ENCODE measurements at regions not wholly inside any gene's neighbourhood (a gene's known extent, or its start where the extent isn't known, plus 50 kb on each side); places are given as distances from the start of the nearest gene placed in this dataset.

GRCh38 chr16:56029026-56029425, 153.9 kb upstream of the CES5A start:
- Histone ChIP-seq H3K27ac (ENCODE audit: low read length) (no peak overlapping the region), H3K9ac (ENCODE audit: low read length in 2 of 2) (no peak overlapping the region), H3K27me3 (ENCODE audit: control insufficient read depth in 1 of 2, insufficient read depth in 2 of 2, low read length in 2 of 2) (no peaks in the 10 kb centered on the region), H3K4me3 (ENCODE audit: low read length in 2 of 2) (no peak overlapping the region), H3K9me3 (ENCODE audit: control insufficient read depth in 2 of 2, low read length in 2 of 2) (no peaks in the 10 kb centered on the region), H3K36me3 (ENCODE audit: control insufficient read depth in 2 of 2, insufficient read depth in 2 of 2, low read length in 2 of 2) (no peaks in the 10 kb centered on the region), H3K4me1 (ENCODE audit: control insufficient read depth, insufficient read depth, low read length) (no peaks in the 10 kb centered on the region)

- Histone ChIP-seq H3K36me3 (ENCODE audit: control insufficient read depth in 2 of 2, insufficient read depth in 2 of 2, low read length in 2 of 2) (no peaks in the 10 kb centered on the region), H3K9me3 (ENCODE audit: control insufficient read depth in 2 of 2, low read length in 2 of 2) (peaks cover 0 to 4% of the 10 kb centered on the region in 2 donors), H3K4me1 (ENCODE audit: control insufficient read depth, insufficient read depth, low read length) (no peaks in the 10 kb centered on the region), H3K9ac (ENCODE audit: low read length in 2 of 2) (no peak overlapping the region), H3K4me3 (ENCODE audit: low read length in 2 of 2) (no peak overlapping the region), H3K27ac (ENCODE audit: low read length) (no peak overlapping the region), H3K27me3 (ENCODE audit: control insufficient read depth in 1 of 2, insufficient read depth in 2 of 2, low read length in 2 of 2) (no peaks in the 10 kb centered on the region)
Measured at GRCh38 chr16:56022818-56023217, 147.6 kb upstream of the CES5A start.

- H3K36me3 ChIP-seq (ENCODE audit: control insufficient read depth in 2 of 2, insufficient read depth in 2 of 2, low read length in 2 of 2) = no peaks in the 10 kb centered on the region
- peaks cover 0 to 4% of the 10 kb centered on the region in 2 donors for H3K9me3 ChIP-seq (ENCODE audit: control insufficient read depth in 2 of 2, low read length in 2 of 2)
- no peak overlapping the region for H3K9ac ChIP-seq (ENCODE audit: low read length in 2 of 2)
- no peak overlapping the region for H3K27ac ChIP-seq (ENCODE audit: low read length)
- no peaks in the 10 kb centered on the region for H3K27me3 ChIP-seq (ENCODE audit: control insufficient read depth in 1 of 2, insufficient read depth in 2 of 2, low read length in 2 of 2)
- H3K4me3 ChIP-seq (ENCODE audit: low read length in 2 of 2) = no peak overlapping the region
- H3K4me1 ChIP-seq (ENCODE audit: control insufficient read depth, insufficient read depth, low read length) = no peaks in the 10 kb centered on the region
Measured at GRCh38 chr16:56019274-56019673, 144.1 kb upstream of the CES5A start.

- H3K4me1 ChIP-seq (ENCODE audit: control insufficient read depth, insufficient read depth, low read length) = no peaks in the 10 kb centered on the region
- H3K27ac ChIP-seq (ENCODE audit: low read length) = no peak overlapping the region
- H3K9ac ChIP-seq (ENCODE audit: low read length in 2 of 2) = no peak overlapping the region
- H3K4me3 ChIP-seq (ENCODE audit: low read length in 2 of 2) = no peak overlapping the region
- no peaks in the 10 kb centered on the region for H3K36me3 ChIP-seq (ENCODE audit: control insufficient read depth in 2 of 2, insufficient read depth in 2 of 2, low read length in 2 of 2)
- H3K9me3 ChIP-seq (ENCODE audit: control insufficient read depth in 2 of 2, low read length in 2 of 2) = no peaks in the 10 kb centered on the region
- H3K27me3 ChIP-seq (ENCODE audit: control insufficient read depth in 1 of 2, insufficient read depth in 2 of 2, low read length in 2 of 2) = peaks cover 0 to 4% of the 10 kb centered on the region in 2 donors
Measured at GRCh38 chr16:56013962-56014552, 138.9 kb upstream of the CES5A start.

- no peak overlapping the region for H3K4me3 ChIP-seq (ENCODE audit: low read length in 2 of 2)
- H3K27me3 ChIP-seq (ENCODE audit: control insufficient read depth in 1 of 2, insufficient read depth in 2 of 2, low read length in 2 of 2) = peaks cover 0 to 4% of the 10 kb centered on the region in 2 donors
- no peak overlapping the region for H3K9ac ChIP-seq (ENCODE audit: low read length in 2 of 2)
- H3K36me3 ChIP-seq (ENCODE audit: control insufficient read depth in 2 of 2, insufficient read depth in 2 of 2, low read length in 2 of 2) = no peaks in the 10 kb centered on the region
- no peaks in the 10 kb centered on the region for H3K9me3 ChIP-seq (ENCODE audit: control insufficient read depth in 2 of 2, low read length in 2 of 2)
- H3K4me1 ChIP-seq (ENCODE audit: control insufficient read depth, insufficient read depth, low read length) = no peaks in the 10 kb centered on the region
- no peak overlapping the region for H3K27ac ChIP-seq (ENCODE audit: low read length)
Measured at GRCh38 chr16:56012482-56012811, 137.3 kb upstream of the CES5A start.

- H3K27me3 ChIP-seq (ENCODE audit: control insufficient read depth in 1 of 2, insufficient read depth in 2 of 2, low read length in 2 of 2) = peaks cover 0 to 4% of the 10 kb centered on the region in 2 donors
- H3K4me1 ChIP-seq (ENCODE audit: control insufficient read depth, insufficient read depth, low read length) = no peaks in the 10 kb centered on the region
- no peak overlapping the region for H3K27ac ChIP-seq (ENCODE audit: low read length)
- no peak overlapping the region for H3K9ac ChIP-seq (ENCODE audit: low read length in 2 of 2)
- H3K36me3 ChIP-seq (ENCODE audit: control insufficient read depth in 2 of 2, insufficient read depth in 2 of 2, low read length in 2 of 2) = no peaks in the 10 kb centered on the region
- H3K9me3 ChIP-seq (ENCODE audit: control insufficient read depth in 2 of 2, low read length in 2 of 2) = no peaks in the 10 kb centered on the region
- H3K4me3 ChIP-seq (ENCODE audit: low read length in 2 of 2) = no peak overlapping the region
Measured at GRCh38 chr16:56011808-56012481, 136.8 kb upstream of the CES5A start.

- H3K9ac ChIP-seq (ENCODE audit: low read length in 2 of 2) = no peak overlapping the region
- H3K27me3 ChIP-seq (ENCODE audit: control insufficient read depth in 1 of 2, insufficient read depth in 2 of 2, low read length in 2 of 2) = no peaks in the 10 kb centered on the region
- H3K36me3 ChIP-seq (ENCODE audit: control insufficient read depth in 2 of 2, insufficient read depth in 2 of 2, low read length in 2 of 2) = no peaks in the 10 kb centered on the region
- H3K9me3 ChIP-seq (ENCODE audit: control insufficient read depth in 2 of 2, low read length in 2 of 2) = no peaks in the 10 kb centered on the region
- H3K4me1 ChIP-seq (ENCODE audit: control insufficient read depth, insufficient read depth, low read length) = no peaks in the 10 kb centered on the region
- no peak overlapping the region for H3K27ac ChIP-seq (ENCODE audit: low read length)
- H3K4me3 ChIP-seq (ENCODE audit: low read length in 2 of 2) = no peak overlapping the region
Measured at GRCh38 chr16:56005958-56006357, 130.8 kb upstream of the CES5A start.

- H3K27me3 ChIP-seq (ENCODE audit: control insufficient read depth in 1 of 2, insufficient read depth in 2 of 2, low read length in 2 of 2) = no peaks in the 10 kb centered on the region
- H3K36me3 ChIP-seq (ENCODE audit: control insufficient read depth in 2 of 2, insufficient read depth in 2 of 2, low read length in 2 of 2) = no peaks in the 10 kb centered on the region
- H3K27ac ChIP-seq (ENCODE audit: low read length) = no peak overlapping the region
- no peaks in the 10 kb centered on the region for H3K9me3 ChIP-seq (ENCODE audit: control insufficient read depth in 2 of 2, low read length in 2 of 2)
- no peak overlapping the region for H3K9ac ChIP-seq (ENCODE audit: low read length in 2 of 2)
- no peak overlapping the region for H3K4me3 ChIP-seq (ENCODE audit: low read length in 2 of 2)
- no peaks in the 10 kb centered on the region for H3K4me1 ChIP-seq (ENCODE audit: control insufficient read depth, insufficient read depth, low read length)
Measured at GRCh38 chr16:55999683-56000082, 124.5 kb upstream of the CES5A start.

- Histone ChIP-seq H3K4me1 (ENCODE audit: control insufficient read depth, insufficient read depth, low read length) (no peaks in the 10 kb centered on the region), H3K27ac (ENCODE audit: low read length) (no peak overlapping the region), H3K9ac (ENCODE audit: low read length in 2 of 2) (no peak overlapping the region), H3K27me3 (ENCODE audit: control insufficient read depth in 1 of 2, insufficient read depth in 2 of 2, low read length in 2 of 2) (no peaks in the 10 kb centered on the region), H3K4me3 (ENCODE audit: low read length in 2 of 2) (no peak overlapping the region), H3K9me3 (ENCODE audit: control insufficient read depth in 2 of 2, low read length in 2 of 2) (no peaks in the 10 kb centered on the region), H3K36me3 (ENCODE audit: control insufficient read depth in 2 of 2, insufficient read depth in 2 of 2, low read length in 2 of 2) (no peaks in the 10 kb centered on the region)
Measured at GRCh38 chr16:55993088-55993487, 117.9 kb upstream of the CES5A start.

- Histone ChIP-seq H3K27me3 (ENCODE audit: control insufficient read depth in 1 of 2, insufficient read depth in 2 of 2, low read length in 2 of 2) (no peaks in the 10 kb centered on the region), H3K4me3 (ENCODE audit: low read length in 2 of 2) (no peak overlapping the region), H3K4me1 (ENCODE audit: control insufficient read depth, insufficient read depth, low read length) (no peaks in the 10 kb centered on the region), H3K27ac (ENCODE audit: low read length) (no peak overlapping the region), H3K36me3 (ENCODE audit: control insufficient read depth in 2 of 2, insufficient read depth in 2 of 2, low read length in 2 of 2) (no peaks in the 10 kb centered on the region), H3K9ac (ENCODE audit: low read length in 2 of 2) (no peak overlapping the region), H3K9me3 (ENCODE audit: control insufficient read depth in 2 of 2, low read length in 2 of 2) (no peaks in the 10 kb centered on the region)
Measured at GRCh38 chr16:55992551-55992950, 117.4 kb upstream of the CES5A start.

- no peaks in the 10 kb centered on the region for H3K9me3 ChIP-seq (ENCODE audit: control insufficient read depth in 2 of 2, low read length in 2 of 2)
- H3K4me3 ChIP-seq (ENCODE audit: low read length in 2 of 2) = no peak overlapping the region
- H3K4me1 ChIP-seq (ENCODE audit: control insufficient read depth, insufficient read depth, low read length) = no peaks in the 10 kb centered on the region
- H3K36me3 ChIP-seq (ENCODE audit: control insufficient read depth in 2 of 2, insufficient read depth in 2 of 2, low read length in 2 of 2) = no peaks in the 10 kb centered on the region
- no peak overlapping the region for H3K27ac ChIP-seq (ENCODE audit: low read length)
- no peak overlapping the region for H3K9ac ChIP-seq (ENCODE audit: low read length in 2 of 2)
- no peaks in the 10 kb centered on the region for H3K27me3 ChIP-seq (ENCODE audit: control insufficient read depth in 1 of 2, insufficient read depth in 2 of 2, low read length in 2 of 2)
Measured at GRCh38 chr16:55991843-55992242, 116.7 kb upstream of the CES5A start.

Data from stomach smooth muscle (tissue), 2 donors.